Gastroesophageal sphincter (tissue), 4 donors: ENCODE measurements at regions not wholly inside any gene's neighbourhood (a gene's known extent, or its start where the extent isn't known, plus 50 kb on each side); places are given as distances from the start of the nearest gene placed in this dataset.

Experiments used
- ATAC-seq: fragments of 150-250 bp; one replicate; pipeline ENCODE4 v1.9.1; 2016; ENCODE audit warnings: mild to moderate bottlenecking, moderate library complexity
- H3K27ac ChIP-seq, 4 donors: fragments of 200-600 bp; sonication (generic) in 3 of 4; 1 replicate in 3 of 4; 2 replicates in 1 of 4; pipeline ENCODE4 v1.5.1; 2016 to 2019
- H3K27me3 ChIP-seq: fragments of 200-600 bp; sonication (generic); one replicate; pipeline ENCODE4 v1.5.1; 2019
- H3K36me3 ChIP-seq, 2 donors: fragments of 200-600 bp; sonication (generic); one replicate each; pipeline ENCODE4 v1.5.1; 2019; ENCODE audit warnings: control low read depth in 1 of 2
- H3K4me1 ChIP-seq, 3 donors: fragments of 200-600 bp; sonication (generic); 1 replicate in 2 of 3; 2 replicates in 1 of 3; pipeline ENCODE4 v1.5.1; 2016 to 2019; ENCODE audit warnings: control low read depth in 2 of 3
- H3K4me3 ChIP-seq, 2 donors: fragments of 200-600 bp; sonication (generic); one replicate each; pipeline ENCODE4 v1.5.1; 2019; ENCODE audit warnings: mild to moderate bottlenecking in 1 of 2, moderate library complexity in 1 of 2
- H3K9me3 ChIP-seq, 3 donors: fragments of 200-600 bp; sonication (generic); one replicate each; pipeline ENCODE4 v1.5.1; 2017 to 2019; ENCODE audit warnings: control low read depth in 2 of 3
- EP300 ChIP-seq: sonication (generic); formaldehyde crosslinking; IDR thresholded peaks from one replicate; pipeline ENCODE4 v1.6.1; 2017; ENCODE audit warnings: antibody characterized with exemption, mild to moderate bottlenecking
- POLR2A ChIP-seq, 2 donors: fragments of 450-650 bp; IDR thresholded peaks; one replicate each; pipeline ENCODE4 v1.6.1; 2017; ENCODE audit warnings: antibody characterized with exemption in 2 of 2, mild to moderate bottlenecking in 2 of 2, moderate library complexity in 1 of 2
- POLR2AphosphoS5 ChIP-seq: sonication (generic); formaldehyde crosslinking; IDR thresholded peaks from one replicate; pipeline ENCODE4 v1.6.1; 2017; ENCODE audit warnings: antibody characterized with exemption
- WGBS, 2 donors: methylation state at CpG; one replicate each; pipeline ENCODE4 v1.1.5; 2018; ENCODE audit warnings: low coverage in 1 of 2; 5-methylcytosine and 5-hydroxymethylcytosine counted together
- TF ChIP-seq, protein P1 (sequence below), 4 experiments: fragments of 200-600 bp in 2 of 4; fragments of 450-650 bp in 2 of 4; sonication (generic) in 1 of 4; IDR thresholded peaks; one replicate each; pipeline ENCODE4 v1.5.1; 2017 to 2019; ENCODE audit warnings: antibody characterized with exemption in 4 of 4, mild to moderate bottlenecking in 2 of 4, moderate library complexity in 2 of 4

DNA sequence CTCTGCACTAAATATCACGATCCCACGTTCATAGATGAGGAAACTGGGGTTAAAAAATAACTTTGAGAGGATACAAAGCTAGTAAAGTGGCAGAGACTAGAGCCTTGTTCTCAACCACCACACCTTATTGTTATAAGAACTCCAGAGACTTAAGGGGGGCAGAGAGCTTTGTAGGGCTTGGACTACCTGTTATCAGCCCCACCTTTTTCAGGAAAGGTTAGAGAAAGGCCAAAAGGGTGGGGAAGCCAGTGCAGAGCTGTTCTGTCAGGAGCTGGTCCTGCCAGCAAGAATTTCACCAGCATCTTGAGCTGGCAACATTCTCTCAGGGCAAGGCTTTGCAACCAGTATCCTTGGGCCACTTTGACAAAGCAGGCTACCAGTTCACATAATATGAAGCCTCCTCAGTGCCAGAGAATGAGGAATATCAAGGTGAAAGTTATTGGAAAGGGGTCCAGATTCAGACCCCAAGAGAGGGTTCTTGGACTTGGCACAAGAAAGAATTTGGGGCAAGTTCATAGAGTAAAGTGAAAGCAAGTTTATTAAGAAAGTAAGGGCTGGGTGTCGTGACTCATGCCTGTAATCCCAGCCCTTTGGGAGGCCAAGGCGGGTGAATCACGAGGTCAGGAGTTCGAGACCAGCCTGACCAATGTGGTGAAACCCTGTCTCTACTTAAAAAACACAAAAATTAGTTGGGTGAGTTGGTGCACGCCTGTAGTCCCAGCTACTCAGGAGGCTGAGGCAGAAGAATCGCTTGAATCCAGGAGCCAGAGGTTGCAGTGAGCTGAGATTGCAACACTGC lies 66.2 kb upstream of the CLINT1 start:
- no peaks in the 10 kb centered on the region for H3K9me3 ChIP-seq
- TF ChIP-seq POLR2AphosphoS5 (no peak), EP300 (no peak), POLR2A (IDR thresholded peaks at IDR 0.05) (no peak)
- TF ChIP-seq, protein P1, sequence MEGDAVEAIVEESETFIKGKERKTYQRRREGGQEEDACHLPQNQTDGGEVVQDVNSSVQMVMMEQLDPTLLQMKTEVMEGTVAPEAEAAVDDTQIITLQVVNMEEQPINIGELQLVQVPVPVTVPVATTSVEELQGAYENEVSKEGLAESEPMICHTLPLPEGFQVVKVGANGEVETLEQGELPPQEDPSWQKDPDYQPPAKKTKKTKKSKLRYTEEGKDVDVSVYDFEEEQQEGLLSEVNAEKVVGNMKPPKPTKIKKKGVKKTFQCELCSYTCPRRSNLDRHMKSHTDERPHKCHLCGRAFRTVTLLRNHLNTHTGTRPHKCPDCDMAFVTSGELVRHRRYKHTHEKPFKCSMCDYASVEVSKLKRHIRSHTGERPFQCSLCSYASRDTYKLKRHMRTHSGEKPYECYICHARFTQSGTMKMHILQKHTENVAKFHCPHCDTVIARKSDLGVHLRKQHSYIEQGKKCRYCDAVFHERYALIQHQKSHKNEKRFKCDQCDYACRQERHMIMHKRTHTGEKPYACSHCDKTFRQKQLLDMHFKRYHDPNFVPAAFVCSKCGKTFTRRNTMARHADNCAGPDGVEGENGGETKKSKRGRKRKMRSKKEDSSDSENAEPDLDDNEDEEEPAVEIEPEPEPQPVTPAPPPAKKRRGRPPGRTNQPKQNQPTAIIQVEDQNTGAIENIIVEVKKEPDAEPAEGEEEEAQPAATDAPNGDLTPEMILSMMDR (IDR thresholded peaks at IDR 0.05) = no peak
- H3K4me1 ChIP-seq = no peaks in the 10 kb centered on the region
- no peaks in the 10 kb centered on the region for H3K27me3 ChIP-seq
- no peaks in the 10 kb centered on the region for H3K36me3 ChIP-seq
- WGBS, 2 donors = 94 to 95% methylated on average over 4 to 8 of the region's 8 CpGs
- H3K4me3 ChIP-seq = no peak overlapping the region
- ATAC-seq = no peak
- no peak overlapping the region for H3K27ac ChIP-seq

- H3K4me1 ChIP-seq = no peaks in the 10 kb centered on the region
- ATAC-seq = no peak
Observed at GRCh38 chr5:157924490-157924889, 65.5 kb upstream of the CLINT1 start.

DNA sequence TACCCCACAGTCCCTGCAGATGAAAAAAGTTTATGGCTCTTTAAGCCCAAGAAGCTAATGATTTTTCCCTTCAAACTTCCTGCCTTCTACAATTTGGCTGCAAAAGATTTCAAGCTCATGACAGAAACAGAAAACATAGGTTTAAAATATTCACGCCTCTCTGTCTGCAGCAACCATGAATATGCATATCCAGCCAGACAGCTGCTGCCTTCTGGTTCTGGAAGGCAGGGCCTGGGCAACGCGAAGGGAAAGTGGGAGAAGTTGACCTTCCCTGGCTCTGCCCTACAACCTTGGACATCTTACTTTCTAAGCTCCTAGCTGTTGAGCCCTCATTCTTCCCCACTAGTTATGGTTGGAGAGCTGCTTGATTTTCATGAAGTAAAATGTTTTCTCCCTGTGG lies 64.8 kb upstream of the CLINT1 start:
- no peak for ATAC-seq
- no peaks in the 10 kb centered on the region for H3K36me3 ChIP-seq
- no peak overlapping the region for H3K27ac ChIP-seq
- no peaks in the 10 kb centered on the region for H3K27me3 ChIP-seq
- no peak overlapping the region for H3K4me3 ChIP-seq
- WGBS, 2 donors = 79 to 85% methylated on average over 3 of the region's 3 CpGs
- H3K4me1 ChIP-seq = peaks cover 0 to 2% (median 0%) of the 10 kb centered on the region in 3 donors
- H3K9me3 ChIP-seq = no peaks in the 10 kb centered on the region
- no peak for TF ChIP-seq POLR2AphosphoS5
- no peak for TF ChIP-seq POLR2A (IDR thresholded peaks at IDR 0.05)
- TF ChIP-seq, protein P1 (IDR thresholded peaks at IDR 0.05) = no peak

More at GRCh38 chr5:157924490-157924889, 65.5 kb upstream of the CLINT1 start:
- Histone ChIP-seq H3K27ac (no peak overlapping the region), H3K27me3 (no peaks in the 10 kb centered on the region), H3K36me3 (no peaks in the 10 kb centered on the region), H3K9me3 (no peaks in the 10 kb centered on the region), H3K4me3 (no peak overlapping the region)
- TF ChIP-seq, protein P1 (IDR thresholded peaks at IDR 0.05) = no peak
- TF ChIP-seq POLR2A (IDR thresholded peaks at IDR 0.05) (no peak), EP300 (no peak), POLR2AphosphoS5 (no peak)
- WGBS, 2 donors = 77 to 83% methylated on average over 1 of the region's 2 CpGs

- no peak for ATAC-seq
- WGBS, 2 donors = 100% methylated on average over 2 to 4 of the region's 4 CpGs
- TF ChIP-seq, protein P1 (IDR thresholded peaks at IDR 0.05) = no peak
- Histone ChIP-seq H3K4me1 (peaks cover 0 to 10% (median 5%) of the 10 kb centered on the region in 3 donors), H3K27ac (no peak overlapping the region), H3K36me3 (no peaks in the 10 kb centered on the region), H3K4me3 (no peak overlapping the region), H3K9me3 (no peaks in the 10 kb centered on the region), H3K27me3 (no peaks in the 10 kb centered on the region)
Observed at GRCh38 chr5:157922026-157922425, 63.1 kb upstream of the CLINT1 start.

DNA sequence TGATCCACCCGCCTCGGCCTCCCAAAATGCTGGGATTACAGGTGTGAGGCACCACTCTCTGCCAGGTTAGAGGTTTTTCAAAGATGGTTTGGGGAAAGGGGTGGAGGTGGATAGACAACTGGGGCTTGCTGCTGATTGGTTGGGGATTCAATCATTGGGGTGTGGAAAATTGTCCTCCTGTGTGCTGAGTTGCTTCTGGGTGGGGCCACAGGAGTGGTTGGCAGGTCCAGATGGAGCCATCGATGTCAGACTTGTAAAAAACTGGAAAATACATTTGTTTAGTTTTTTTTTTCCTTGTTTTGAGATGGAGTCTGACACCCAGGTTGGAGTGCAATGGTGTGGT lies 61.9 kb upstream of the CLINT1 start:
- Histone ChIP-seq H3K9me3 (no peaks in the 10 kb centered on the region), H3K36me3 (no peaks in the 10 kb centered on the region), H3K4me1 (peaks cover 3 to 11% (median 11%) of the 10 kb centered on the region in 3 donors), H3K27me3 (no peaks in the 10 kb centered on the region), H3K27ac (no peak overlapping the region), H3K4me3 (no peak overlapping the region)
- ATAC-seq = no peak
- WGBS, 2 donors = 50 to 100% methylated on average over 1 of the region's 3 CpGs
- TF ChIP-seq EP300 = no peak
- TF ChIP-seq, protein P1 (IDR thresholded peaks at IDR 0.05) = no peak
- TF ChIP-seq POLR2AphosphoS5 = no peak
